ENCODE measurements at regions not wholly inside any gene's neighbourhood (a gene's known extent, or its start where the extent isn't known, plus 50 kb on each side); places are given as distances from the start of the nearest gene placed in this dataset.

DNA sequence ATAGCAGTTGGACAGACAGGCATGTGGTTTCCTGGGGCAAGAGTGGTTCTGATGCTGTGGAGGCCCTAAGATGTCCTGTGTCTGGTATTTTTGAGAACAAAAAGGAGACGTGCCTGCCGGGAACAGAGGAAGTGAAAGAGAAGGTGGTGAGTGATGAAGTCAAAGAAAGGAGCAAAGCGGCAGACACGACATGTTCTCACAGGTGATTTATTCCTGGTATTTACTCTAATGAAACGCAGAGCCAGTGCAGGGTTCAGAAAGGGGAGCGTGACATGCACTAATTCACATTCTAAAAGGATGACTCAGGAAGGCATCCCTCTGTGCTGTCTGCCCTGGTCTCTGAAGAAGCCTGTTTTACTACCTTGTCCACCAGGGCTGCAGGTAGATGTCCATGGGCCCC, 211.0 kb downstream of the KCNE4 start:
- TF ChIP-seq SREBF2 (IDR thresholded peaks at IDR 0.05) (no peak), ZFP36 (IDR thresholded peaks at IDR 0.05; ENCODE audit: borderline replicate concordance, partially characterized antibody) (no peak), CBX2 (IDR thresholded peaks at IDR 0.05; ENCODE audit: borderline replicate concordance, low read depth) (no peak), BHLHE40 (IDR thresholded peaks at IDR 0.05; ENCODE audit: low read depth, low read length) (no peak), ZNF302 (CRISPR knock-in tag; IDR thresholded peaks at IDR 0.05) (no peak), POLR2A (IDR thresholded peaks at IDR 0.05; ENCODE audit: low read length) (no peak), POLR2AphosphoS2 (conservative IDR thresholded peaks at IDR 0.05; ENCODE audit: low read length) (no peak), JUNB (IDR thresholded peaks at IDR 0.05) (no peak), EP300 (IDR thresholded peaks at IDR 0.05) (no peak), FOSL2 (IDR thresholded peaks at IDR 0.05) (no peak), FOSL2 (CRISPR knock-in tag; IDR thresholded peaks at IDR 0.05) (no peak)
- TF ChIP-seq, protein P1, sequence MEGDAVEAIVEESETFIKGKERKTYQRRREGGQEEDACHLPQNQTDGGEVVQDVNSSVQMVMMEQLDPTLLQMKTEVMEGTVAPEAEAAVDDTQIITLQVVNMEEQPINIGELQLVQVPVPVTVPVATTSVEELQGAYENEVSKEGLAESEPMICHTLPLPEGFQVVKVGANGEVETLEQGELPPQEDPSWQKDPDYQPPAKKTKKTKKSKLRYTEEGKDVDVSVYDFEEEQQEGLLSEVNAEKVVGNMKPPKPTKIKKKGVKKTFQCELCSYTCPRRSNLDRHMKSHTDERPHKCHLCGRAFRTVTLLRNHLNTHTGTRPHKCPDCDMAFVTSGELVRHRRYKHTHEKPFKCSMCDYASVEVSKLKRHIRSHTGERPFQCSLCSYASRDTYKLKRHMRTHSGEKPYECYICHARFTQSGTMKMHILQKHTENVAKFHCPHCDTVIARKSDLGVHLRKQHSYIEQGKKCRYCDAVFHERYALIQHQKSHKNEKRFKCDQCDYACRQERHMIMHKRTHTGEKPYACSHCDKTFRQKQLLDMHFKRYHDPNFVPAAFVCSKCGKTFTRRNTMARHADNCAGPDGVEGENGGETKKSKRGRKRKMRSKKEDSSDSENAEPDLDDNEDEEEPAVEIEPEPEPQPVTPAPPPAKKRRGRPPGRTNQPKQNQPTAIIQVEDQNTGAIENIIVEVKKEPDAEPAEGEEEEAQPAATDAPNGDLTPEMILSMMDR (IDR thresholded peaks at IDR 0.05): no peak
- TF ChIP-seq, protein P2, sequence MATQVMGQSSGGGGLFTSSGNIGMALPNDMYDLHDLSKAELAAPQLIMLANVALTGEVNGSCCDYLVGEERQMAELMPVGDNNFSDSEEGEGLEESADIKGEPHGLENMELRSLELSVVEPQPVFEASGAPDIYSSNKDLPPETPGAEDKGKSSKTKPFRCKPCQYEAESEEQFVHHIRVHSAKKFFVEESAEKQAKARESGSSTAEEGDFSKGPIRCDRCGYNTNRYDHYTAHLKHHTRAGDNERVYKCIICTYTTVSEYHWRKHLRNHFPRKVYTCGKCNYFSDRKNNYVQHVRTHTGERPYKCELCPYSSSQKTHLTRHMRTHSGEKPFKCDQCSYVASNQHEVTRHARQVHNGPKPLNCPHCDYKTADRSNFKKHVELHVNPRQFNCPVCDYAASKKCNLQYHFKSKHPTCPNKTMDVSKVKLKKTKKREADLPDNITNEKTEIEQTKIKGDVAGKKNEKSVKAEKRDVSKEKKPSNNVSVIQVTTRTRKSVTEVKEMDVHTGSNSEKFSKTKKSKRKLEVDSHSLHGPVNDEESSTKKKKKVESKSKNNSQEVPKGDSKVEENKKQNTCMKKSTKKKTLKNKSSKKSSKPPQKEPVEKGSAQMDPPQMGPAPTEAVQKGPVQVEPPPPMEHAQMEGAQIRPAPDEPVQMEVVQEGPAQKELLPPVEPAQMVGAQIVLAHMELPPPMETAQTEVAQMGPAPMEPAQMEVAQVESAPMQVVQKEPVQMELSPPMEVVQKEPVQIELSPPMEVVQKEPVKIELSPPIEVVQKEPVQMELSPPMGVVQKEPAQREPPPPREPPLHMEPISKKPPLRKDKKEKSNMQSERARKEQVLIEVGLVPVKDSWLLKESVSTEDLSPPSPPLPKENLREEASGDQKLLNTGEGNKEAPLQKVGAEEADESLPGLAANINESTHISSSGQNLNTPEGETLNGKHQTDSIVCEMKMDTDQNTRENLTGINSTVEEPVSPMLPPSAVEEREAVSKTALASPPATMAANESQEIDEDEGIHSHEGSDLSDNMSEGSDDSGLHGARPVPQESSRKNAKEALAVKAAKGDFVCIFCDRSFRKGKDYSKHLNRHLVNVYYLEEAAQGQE (IDR thresholded peaks at IDR 0.05): no peak

Data from A549 (cell line).